CD4-positive, alpha-beta T cell treated with Interleukin-1 beta for 1 hour (primary cell): ENCODE measurements at regions not wholly inside any gene's neighbourhood (a gene's known extent, or its start where the extent isn't known, plus 50 kb on each side); places are given as distances from the start of the nearest gene placed in this dataset.

Experiments
- DNase-seq, 2 donors: peaks; one replicate each; pipeline ENCODE4 v3.0.0-alpha.2; 2020 to 2022

GRCh38 chr22:27152883-27153282 is 495.5 kb downstream of the MIAT start:
- DNase-seq = no peak

DNA sequence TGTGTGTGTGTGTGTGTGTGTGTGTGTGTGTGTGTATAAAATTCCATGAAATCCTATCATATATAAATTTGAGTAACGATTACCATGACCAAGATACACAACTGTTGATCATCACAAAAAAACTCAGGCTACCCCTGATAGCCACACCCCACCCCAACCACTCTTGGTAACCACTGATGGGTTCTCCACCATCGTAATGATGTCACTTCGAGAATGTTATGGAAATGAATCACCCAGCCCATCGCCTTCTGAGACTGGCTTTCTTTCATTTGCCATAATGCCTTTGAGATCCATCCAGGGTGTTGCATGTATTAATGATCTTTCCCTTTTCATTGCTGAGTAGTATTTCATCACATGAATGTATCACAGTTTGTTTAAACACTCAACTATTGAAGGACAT is 496.0 kb downstream of the MIAT start:
- no peak for DNase-seq

- DNase-seq = no peak
Observed at GRCh38 chr22:27154717-27155116, 497.3 kb downstream of the MIAT start.

GRCh38 chr22:27156821-27157489 is 499.6 kb downstream of the MIAT start:
- DNase-seq = no peak

GRCh38 chr22:27157666-27158370 is 500.4 kb downstream of the MIAT start:
- no peak for DNase-seq

DNA sequence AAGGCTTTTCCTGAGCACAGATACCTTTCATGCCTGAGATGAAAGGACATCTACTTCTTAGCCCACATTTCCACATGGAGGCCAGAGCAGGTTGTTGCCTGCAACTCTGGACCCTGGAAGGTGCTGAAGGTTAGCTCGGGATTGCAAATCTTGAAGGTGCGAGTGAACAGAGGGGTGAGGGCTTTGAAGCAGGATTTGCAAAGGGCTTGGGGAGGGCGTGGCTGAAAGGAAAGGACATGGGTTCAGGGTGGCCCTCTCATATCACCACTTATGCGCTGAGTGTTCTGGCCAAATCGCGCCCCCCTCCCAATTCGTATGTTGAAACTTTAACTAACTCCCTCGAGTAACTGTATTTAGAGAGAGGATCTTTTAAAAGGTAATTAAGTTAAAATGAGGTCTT is 501.6 kb downstream of the MIAT start:
- no peak for DNase-seq

GRCh38 chr22:27159716-27160295 is 502.4 kb downstream of the MIAT start:
- DNase-seq = no peak

DNA sequence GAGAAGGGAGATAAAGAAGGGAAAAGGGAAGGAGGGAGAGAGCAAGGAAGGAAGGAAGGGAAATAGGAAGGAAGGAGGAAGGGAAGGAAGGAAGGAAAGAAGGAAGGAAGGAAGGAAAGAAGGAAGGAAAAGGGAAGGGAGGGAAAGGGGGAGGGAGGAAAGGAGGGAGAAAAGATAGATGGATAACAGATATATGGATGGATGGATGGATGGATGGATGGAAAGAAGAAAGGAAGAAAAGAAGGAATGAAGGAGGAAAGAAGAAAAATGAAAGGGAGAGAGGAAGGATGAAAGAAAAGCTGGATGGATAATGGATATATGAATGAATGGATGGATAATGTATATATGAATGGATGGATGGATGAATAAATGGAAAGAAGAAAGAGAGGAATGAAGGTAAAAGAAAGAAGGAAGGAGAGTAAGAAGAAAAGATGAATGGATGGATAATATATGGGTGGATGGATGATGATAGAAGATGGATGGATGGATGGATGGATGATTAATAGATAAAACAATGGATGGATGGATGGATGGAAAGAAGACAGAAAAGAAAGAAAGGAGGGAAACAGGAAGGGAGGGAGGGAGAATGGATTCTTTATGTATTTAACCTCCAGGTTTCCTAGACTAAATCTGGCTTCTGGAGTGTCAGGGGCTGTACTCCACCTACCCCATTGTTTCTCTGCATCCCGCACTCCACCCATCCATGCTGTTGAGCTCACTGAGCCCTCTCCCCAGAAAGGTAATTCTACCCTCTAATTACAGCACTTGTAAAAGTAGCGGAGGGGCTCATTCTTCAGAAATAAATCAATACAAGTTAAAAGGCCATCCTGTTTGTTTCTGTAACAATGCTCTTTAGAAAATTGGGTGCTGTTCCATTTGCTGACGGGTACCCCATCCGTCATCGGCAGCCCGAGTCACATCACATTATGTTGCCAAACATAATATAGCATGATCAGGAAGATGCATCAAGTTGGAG is 506.1 kb downstream of the MIAT start:
- no peak for DNase-seq

GRCh38 chr22:27164781-27165503 is 507.6 kb downstream of the MIAT start:
- DNase-seq = no peak

GRCh38 chr22:27168681-27169080 is 511.3 kb downstream of the MIAT start:
- DNase-seq = no peak

- no peak for DNase-seq
Observed at GRCh38 chr22:27170491-27170890, 513.1 kb downstream of the MIAT start.

DNA sequence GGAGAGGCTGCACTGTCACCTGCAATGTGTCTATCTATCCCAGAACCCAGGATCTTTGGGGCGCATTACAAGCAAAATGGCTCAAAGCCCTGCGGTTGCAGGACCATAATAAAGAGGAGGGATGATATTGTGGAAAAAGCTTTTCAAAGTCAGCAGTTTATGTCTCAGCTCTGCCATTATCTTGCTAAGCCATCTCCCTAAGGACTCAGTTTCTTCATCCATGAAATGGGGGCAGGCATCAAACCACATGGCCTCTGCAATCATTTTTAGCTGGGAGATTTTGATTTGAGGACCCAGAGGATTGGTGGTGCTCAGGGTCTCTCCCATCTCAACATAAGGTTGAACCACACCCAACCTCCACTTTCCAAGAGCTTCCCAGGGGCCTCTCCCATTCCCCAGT is 513.8 kb downstream of the MIAT start:
- no peak for DNase-seq

GRCh38 chr22:27173530-27173929 is 516.1 kb downstream of the MIAT start:
- no peak for DNase-seq

DNA sequence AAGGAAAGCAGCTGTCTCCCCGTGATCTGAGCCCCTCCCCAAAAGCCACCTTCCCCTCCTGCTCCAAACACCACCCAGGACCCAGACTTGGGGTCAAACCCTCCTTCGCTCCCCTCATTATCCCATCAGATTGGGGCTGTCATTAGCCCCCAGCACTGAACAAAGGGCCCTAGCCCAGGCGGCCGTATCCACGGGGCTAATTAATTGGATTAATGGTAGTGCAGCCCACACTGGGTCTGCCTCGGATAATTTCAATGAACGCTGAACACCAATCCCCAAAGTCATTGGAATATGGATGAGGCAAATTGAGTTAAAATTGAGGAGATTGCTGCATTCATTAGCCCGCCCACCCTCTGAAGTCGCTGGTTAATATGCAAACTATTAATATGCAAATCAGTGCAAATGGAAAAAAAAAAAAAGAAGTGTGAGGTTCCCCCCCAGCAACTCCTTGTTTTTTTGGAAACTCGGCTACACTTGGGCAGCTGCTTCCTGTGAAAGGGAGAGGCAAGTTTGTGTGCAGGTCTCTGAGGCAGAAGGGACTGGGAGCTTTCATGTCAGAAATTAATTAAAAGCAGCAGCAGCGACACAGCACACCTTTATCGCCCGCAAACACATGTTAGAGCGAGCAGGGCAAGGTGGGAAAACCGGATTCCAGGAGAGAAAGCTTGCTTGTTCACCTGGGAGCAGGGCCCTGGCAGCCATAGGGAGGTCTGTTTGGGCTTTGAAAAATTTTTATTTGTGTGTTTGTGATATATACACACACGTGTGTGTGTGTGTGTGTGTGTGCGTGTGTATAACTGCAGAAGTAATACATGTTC is 517.8 kb downstream of the MIAT start:
- no peak for DNase-seq

GRCh38 chr22:27175974-27176373 is 518.6 kb downstream of the MIAT start:
- DNase-seq = no peak

GRCh38 chr22:27179161-27179560 is 521.8 kb downstream of the MIAT start:
- no peak for DNase-seq

GRCh38 chr22:27181537-27181936 is 524.1 kb downstream of the MIAT start:
- no peak for DNase-seq

DNA sequence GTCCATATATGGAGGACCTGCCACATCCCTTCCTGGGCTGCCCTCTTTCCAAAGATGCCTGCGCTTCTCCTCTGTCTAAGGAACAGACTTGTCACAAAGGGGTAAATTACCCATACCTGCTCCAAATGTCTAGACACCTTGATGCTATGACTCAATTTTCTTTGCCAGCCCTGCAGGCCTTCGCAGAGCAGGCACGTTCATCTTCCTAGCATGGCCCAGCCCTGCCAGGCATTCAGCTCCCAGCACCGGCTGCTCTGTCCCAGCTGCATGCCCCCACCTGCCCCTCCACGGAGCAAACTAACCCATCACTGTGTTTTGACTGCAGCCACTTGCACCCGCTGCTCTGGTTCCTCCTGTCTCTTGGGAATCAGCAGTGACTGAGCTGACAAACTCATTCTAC is 526.1 kb downstream of the MIAT start:
- no peak for DNase-seq

DNA sequence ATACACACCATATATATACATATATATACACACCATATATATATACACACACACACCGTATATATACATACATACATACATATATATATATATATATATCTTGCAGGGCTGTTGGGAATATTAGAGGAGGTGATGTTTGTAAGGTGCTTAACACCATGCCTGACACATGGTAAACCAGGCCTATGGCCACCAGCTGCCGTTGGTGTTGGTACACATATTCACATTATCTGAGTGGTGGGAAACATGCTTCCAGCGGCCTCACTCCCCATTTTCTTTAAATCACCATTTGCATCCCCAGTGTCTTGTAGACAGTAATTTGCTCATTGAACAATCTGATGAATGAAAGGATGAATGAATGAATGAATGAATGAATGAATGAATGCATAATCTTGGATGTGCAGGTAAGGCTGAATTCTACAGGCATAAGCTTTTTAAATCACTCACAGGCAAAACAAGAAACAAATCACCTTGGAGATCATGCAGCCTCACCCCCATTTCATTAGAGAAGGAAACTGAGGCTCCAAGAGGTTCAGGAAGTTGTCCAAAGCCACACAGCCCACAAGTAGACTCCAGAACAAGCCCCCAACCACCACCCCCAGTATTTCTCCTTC is 527.8 kb downstream of the MIAT start:
- no peak for DNase-seq

- DNase-seq = no peak
Observed at GRCh38 chr22:27185760-27186302, 528.4 kb downstream of the MIAT start.

DNA sequence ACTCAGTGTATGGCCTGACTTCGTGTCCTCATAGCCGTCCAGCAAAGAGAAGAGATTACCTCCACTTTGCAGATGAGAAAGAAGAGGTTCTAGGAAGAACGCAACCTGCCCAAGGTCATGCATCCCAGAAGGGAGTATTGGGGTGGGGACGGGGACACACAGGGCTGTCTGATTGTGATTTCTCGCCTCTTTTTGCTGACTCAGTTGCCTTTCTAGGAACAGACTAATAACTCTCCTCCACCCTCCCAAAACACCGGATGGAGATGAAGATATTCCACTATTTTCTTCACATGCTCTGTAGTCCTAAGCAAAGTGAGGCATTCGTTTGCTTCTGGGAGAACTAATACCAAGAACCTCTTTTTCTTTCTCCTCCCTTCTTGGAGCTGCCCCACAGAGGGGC is 529.3 kb downstream of the MIAT start:
- DNase-seq = no peak
